Progenitor cell of endocrine pancreas (in vitro differentiated cells): ENCODE measurements at regions not wholly inside any gene's neighbourhood (a gene's known extent, or its start where the extent isn't known, plus 50 kb on each side); places are given as distances from the start of the nearest gene placed in this dataset.
A peak's percentile ranks its signal among the peaks of the same experiment; 100 is the strongest.

Source experiments
- DNase-seq: peaks from one replicate; pipeline ENCODE4 v3.0.0; 2021; ENCODE audit warnings: low spot score; ENCODE audit not compliant: unreplicated experiment
- H3K27ac Mint-ChIP-seq: 2 replicates; pipeline ENCODE4 v1.8.0; 2021; ENCODE audit warnings: mild to moderate bottlenecking, moderate library complexity, mixed read lengths
- H3K27me3 Mint-ChIP-seq: 2 replicates; pipeline ENCODE4 v1.8.0; 2021; ENCODE audit warnings: mixed read lengths
- H3K36me3 Mint-ChIP-seq: 2 replicates; pipeline ENCODE4 v1.8.0; 2022; ENCODE audit warnings: mixed read lengths; ENCODE audit not compliant: insufficient read depth
- H3K4me1 Mint-ChIP-seq: 2 replicates; pipeline ENCODE4 v1.8.0; 2021; ENCODE audit warnings: low read depth, mixed read lengths
- H3K4me3 Mint-ChIP-seq: 2 replicates; pipeline ENCODE4 v1.8.0; 2021; ENCODE audit warnings: low read depth, mild to moderate bottlenecking, moderate library complexity, mixed read lengths
- H3K9me3 Mint-ChIP-seq: 2 replicates; pipeline ENCODE4 v1.8.0; 2021; ENCODE audit warnings: low read depth, mixed read lengths
- TF ChIP-seq, protein P1 (sequence below): fragments of 200-600 bp; sonication (generic); IDR thresholded peaks from one replicate; pipeline ENCODE4 v1.5.0; 2021; ENCODE audit warnings: antibody characterized with exemption, mild to moderate bottlenecking; ENCODE audit not compliant: unreplicated experiment

DNA sequence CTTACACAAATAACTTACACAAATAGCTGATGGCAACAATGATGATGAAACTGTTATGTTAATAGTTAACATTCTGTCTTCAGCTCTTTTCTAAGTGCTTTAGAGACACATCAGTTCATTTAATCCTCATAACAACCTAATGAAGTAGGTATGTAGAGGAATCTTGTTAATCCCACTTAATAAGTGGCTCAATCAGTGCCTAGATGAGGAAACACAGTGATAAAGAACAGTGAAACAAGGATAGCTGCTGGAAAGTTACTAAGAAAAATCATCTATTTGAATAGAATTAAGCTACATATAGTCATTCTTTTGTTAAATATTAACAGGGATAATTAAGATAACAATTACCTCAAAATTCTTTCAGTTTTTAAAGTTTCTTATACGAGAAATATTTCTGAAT lies 487.6 kb downstream of the ARL4A start:
- Mint-ChIP-seq H3K27ac (no peak overlapping the region), H3K36me3 (no peaks in the 10 kb centered on the region), H3K4me1 (peaks cover 2% of the 10 kb centered on the region), H3K4me3 (no peak overlapping the region), H3K27me3 (no peaks in the 10 kb centered on the region), H3K9me3 (no peaks in the 10 kb centered on the region)
- TF ChIP-seq, protein P1, sequence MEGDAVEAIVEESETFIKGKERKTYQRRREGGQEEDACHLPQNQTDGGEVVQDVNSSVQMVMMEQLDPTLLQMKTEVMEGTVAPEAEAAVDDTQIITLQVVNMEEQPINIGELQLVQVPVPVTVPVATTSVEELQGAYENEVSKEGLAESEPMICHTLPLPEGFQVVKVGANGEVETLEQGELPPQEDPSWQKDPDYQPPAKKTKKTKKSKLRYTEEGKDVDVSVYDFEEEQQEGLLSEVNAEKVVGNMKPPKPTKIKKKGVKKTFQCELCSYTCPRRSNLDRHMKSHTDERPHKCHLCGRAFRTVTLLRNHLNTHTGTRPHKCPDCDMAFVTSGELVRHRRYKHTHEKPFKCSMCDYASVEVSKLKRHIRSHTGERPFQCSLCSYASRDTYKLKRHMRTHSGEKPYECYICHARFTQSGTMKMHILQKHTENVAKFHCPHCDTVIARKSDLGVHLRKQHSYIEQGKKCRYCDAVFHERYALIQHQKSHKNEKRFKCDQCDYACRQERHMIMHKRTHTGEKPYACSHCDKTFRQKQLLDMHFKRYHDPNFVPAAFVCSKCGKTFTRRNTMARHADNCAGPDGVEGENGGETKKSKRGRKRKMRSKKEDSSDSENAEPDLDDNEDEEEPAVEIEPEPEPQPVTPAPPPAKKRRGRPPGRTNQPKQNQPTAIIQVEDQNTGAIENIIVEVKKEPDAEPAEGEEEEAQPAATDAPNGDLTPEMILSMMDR: no peak
- no peak for DNase-seq

DNA sequence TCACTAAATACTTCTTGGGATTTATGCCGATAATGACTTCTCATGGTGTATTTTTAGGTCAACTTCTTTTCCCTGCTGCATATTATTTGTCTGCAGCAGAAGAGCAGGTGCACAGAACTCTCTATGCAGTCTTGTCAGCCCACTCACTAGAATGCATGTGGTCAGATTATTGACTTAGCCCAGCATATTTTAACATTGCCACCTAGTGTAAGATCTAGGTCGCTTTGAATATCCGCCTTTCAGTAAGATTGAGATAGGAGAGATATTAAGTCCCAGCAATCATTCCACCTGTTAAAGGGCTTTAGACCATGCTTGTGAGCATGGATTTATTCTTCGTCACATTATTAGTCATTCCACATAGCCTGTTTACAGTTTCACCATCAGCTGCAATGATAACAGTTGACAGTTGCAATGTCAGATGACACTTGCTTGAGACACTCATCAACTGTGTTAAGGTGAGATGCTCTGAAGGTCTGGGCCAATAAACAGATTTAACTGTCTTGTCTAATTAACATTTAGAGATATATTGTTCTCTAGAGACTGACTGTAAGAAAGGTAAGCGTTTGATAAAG lies 491.7 kb downstream of the ARL4A start:
- no peaks in the 10 kb centered on the region for H3K27me3 Mint-ChIP-seq
- peaks cover 2% of the 10 kb centered on the region for H3K4me1 Mint-ChIP-seq
- no peak overlapping the region for H3K4me3 Mint-ChIP-seq
- no peak overlapping the region for H3K27ac Mint-ChIP-seq
- no peaks in the 10 kb centered on the region for H3K9me3 Mint-ChIP-seq
- DNase-seq: no peak
- TF ChIP-seq, protein P1: peak; percentile 25
- H3K36me3 Mint-ChIP-seq: no peaks in the 10 kb centered on the region

DNA sequence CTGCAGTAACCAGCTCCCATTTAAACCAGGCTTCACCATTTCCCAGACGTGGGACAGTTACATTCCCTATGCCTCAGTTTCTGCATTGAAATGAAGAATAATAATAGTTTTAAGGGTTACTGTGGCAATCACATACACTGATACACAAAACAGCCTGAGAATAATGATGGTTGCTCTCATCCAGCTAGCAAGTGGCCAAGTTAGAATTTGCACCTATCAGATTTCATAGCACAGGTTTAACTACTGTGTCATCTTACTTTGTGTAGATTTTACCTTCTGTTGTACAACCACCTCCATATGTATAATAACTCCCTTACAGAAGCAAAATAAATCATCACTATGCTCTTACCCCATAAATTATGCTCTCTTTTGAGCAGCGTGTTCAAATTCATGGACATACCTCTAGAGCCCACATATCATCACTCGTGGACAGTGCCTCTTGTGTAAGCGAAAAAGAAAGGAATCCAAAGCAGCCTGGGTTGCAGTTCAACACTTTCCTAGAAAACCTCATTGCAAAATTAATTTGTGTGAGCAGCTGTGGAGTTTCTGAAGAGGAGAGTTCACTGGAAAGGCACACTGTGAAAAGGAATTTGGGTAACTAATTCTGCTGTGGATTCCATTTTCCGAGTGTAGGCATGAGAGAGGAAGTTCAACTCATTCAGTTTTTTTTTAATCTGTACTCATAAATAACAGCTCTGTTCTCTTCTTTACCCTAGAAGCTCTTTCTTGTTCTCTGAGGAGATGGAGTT lies 492.5 kb downstream of the ARL4A start:
- Mint-ChIP-seq H3K4me1 (peaks cover 2% of the 10 kb centered on the region), H3K27me3 (no peaks in the 10 kb centered on the region), H3K27ac (no peak overlapping the region), H3K36me3 (no peaks in the 10 kb centered on the region), H3K4me3 (no peak overlapping the region), H3K9me3 (no peaks in the 10 kb centered on the region)
- no peak for DNase-seq
- TF ChIP-seq, protein P1: no peak

DNA sequence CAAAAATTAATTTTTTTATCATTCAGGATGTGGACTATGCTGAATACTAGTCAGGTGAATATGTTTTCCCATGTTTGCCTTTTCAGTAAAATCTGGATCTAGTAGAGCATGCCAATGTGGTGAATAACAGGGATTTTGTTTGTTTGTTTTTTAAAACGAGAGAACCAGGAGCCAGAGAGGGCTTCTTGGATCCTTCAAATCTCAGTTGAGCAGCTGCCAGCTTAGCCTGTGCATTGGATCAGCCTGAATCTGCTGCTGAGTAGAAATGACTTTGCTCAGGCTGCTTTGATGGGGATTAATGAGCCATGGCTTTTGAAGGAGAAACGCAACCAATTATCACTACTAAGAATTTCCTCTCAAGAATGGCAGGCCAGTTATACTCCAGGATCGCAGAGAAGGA lies 493.8 kb downstream of the ARL4A start:
- no peaks in the 10 kb centered on the region for H3K27me3 Mint-ChIP-seq
- no peak for DNase-seq
- no peaks in the 10 kb centered on the region for H3K9me3 Mint-ChIP-seq
- peaks cover 3% of the 10 kb centered on the region for H3K4me1 Mint-ChIP-seq
- H3K36me3 Mint-ChIP-seq: no peaks in the 10 kb centered on the region
- no peak overlapping the region for H3K27ac Mint-ChIP-seq
- TF ChIP-seq, protein P1: no peak
- H3K4me3 Mint-ChIP-seq: no peak overlapping the region

DNA sequence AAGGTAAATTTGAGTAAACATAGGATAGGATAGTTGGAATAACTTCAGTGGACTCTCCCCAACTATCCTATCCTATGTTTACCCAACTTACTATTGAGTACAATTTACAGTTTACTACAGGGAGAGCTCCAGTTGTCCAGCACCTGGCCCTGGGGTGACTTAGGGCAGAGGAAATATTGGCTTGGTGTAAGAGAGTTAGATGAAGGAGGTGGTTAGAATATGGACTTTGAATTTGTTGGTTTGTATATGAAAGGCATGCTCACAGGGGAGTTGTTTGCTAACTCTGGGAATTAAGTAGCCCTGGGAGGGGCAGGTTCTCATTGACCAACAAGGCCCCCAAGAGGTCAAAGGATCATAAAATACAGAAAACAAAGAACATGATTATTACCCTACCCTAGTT lies 497.7 kb downstream of the ARL4A start:
- no peak for DNase-seq
- Mint-ChIP-seq H3K4me3 (no peak overlapping the region), H3K36me3 (no peaks in the 10 kb centered on the region), H3K9me3 (no peaks in the 10 kb centered on the region), H3K27ac (no peak overlapping the region), H3K4me1 (peaks cover 3% of the 10 kb centered on the region), H3K27me3 (no peaks in the 10 kb centered on the region)
- TF ChIP-seq, protein P1: no peak
